ENCODE measurements at regions not wholly inside any gene's neighbourhood (a gene's known extent, or its start where the extent isn't known, plus 50 kb on each side); places are given as distances from the start of the nearest gene placed in this dataset. TPM values are rescaled to one million over a fixed set of nuclear protein-coding genes. Genes with fewer than 3 reads are reported as not detected.
"Not testable (repeated sequence)": the region's sequence is repeated elsewhere in the genome, so short reads cannot be mapped to it uniquely, and the experiment has no call there.

GRCh38 chr20:53644108-53644507 lies 50.5 kb upstream of the ZNF217 start:
- H3K9me1 ChIP-seq (ENCODE audit: insufficient read depth, low read length); POLR2A ChIA-PET (ENCODE audit: unreplicated experiment); DNase-seq; H3K56ac ChIP-seq (ENCODE audit: extremely low read depth, insufficient read depth, low read length); H3K9ac ChIP-seq (ENCODE audit: low read depth, low read length); H4K20me1 ChIP-seq (ENCODE audit: insufficient read depth, low read length); ATAC-seq (ENCODE audit: low read depth); H4K8ac ChIP-seq (ENCODE audit: low read depth in 2 of 2, low read length in 2 of 2); H2BK20ac ChIP-seq (ENCODE audit: low read depth, low read length); H3K23ac ChIP-seq (ENCODE audit: low read depth, low read length); H3K36me3 ChIP-seq (ENCODE audit: control insufficient read depth, insufficient read depth, low read length); H3K79me1 ChIP-seq (ENCODE audit: low read depth in 1 of 2, low read length in 2 of 2); in situ Hi-C loops (cut with MboI; ENCODE audit: low sequenced_read_pairs); H3K9me3 ChIP-seq (ENCODE audit: control insufficient read depth, insufficient read depth, low read length); H4K91ac ChIP-seq (ENCODE audit: insufficient read depth, low read depth, low read length); H3K27ac ChIP-seq (ENCODE audit: insufficient read depth, low read length); H2BK5ac ChIP-seq (ENCODE audit: low read depth, low read length, poor library complexity, severe bottlenecking); H3K4me1 ChIP-seq (ENCODE audit: control insufficient read depth, insufficient read depth, low read length); dilution Hi-C loops (cut with HindIII; ENCODE audit: low sequenced_read_pairs, unreplicated experiment); H3K4me2 ChIP-seq (ENCODE audit: low read depth, low read length); CTCF ChIA-PET; H2AFZ ChIP-seq (replicated peaks; ENCODE audit: low read length, poor library complexity); H3K18ac ChIP-seq (ENCODE audit: low read depth, low read length); H4K5ac ChIP-seq (ENCODE audit: low read depth, low read length); H3K27me3 ChIP-seq (ENCODE audit: control insufficient read depth, insufficient read depth, low read length); H3K14ac ChIP-seq (replicated peaks; ENCODE audit: low read depth, low read length); H3K4me3 ChIP-seq (ENCODE audit: insufficient read depth, low read depth, low read length); BruUV-seq (replicated peaks); H2AK9ac ChIP-seq (replicated peaks; ENCODE audit: low read depth, low read length, poor library complexity); H3K4ac ChIP-seq (ENCODE audit: low read depth, low read length): not testable (repeated sequence)
- WGBS, 2 experiments (ENCODE audit: extremely low coverage in 2 of 2, insufficient read length in 1 of 2), result no CpG with 5 or more reads among the region's 8 CpGs
- peak overlapping the region; percentile 45; the same call in 1 of the 2 replicates for H2BK120ac ChIP-seq (ENCODE audit: low read depth, low read length)
- intact Hi-C loops (cut with micrococcal nuclease), result loop anchor here (5.0 kb wide), 1 partner anchor 48 kb away; no protein-coding TSS in a partner anchor
- peak overlapping the region; percentile 83 for H2AK5ac ChIP-seq (ENCODE audit: low read depth, low read length)
- H2BK15ac ChIP-seq (ENCODE audit: low read depth, low read length), result peak overlapping the region; percentile 43; the same call in 1 of the 3 replicates

Small RNAs in the stretch of these regions (microRNA-seq; reads per million reads assigned to microRNA genes)
- not detected for gene RNU7-14P (ENCODE audit: insufficient read depth, insufficient read length)

Small RNAs in the stretch of these regions (small RNA-seq; reads per million reads assigned to genes)
- 0 reads per million in 5 experiments for gene RNU7-14P

All from IMR-90 (cell line).